GM18861 (cell line): ENCODE measurements at regions not wholly inside any gene's neighbourhood (a gene's known extent, or its start where the extent isn't known, plus 50 kb on each side); places are given as distances from the start of the nearest gene placed in this dataset.

Source experiments
- ATAC-seq: cut with Tn5 transposase; IDR thresholded peaks from one replicate; pipeline ENCODE4 v1.9.1; 2021; ENCODE audit not compliant: unreplicated experiment

GRCh38 chr1:83813576-83813975, 185.4 kb downstream of the TTLL7 start:
- ATAC-seq = no peak

GRCh38 chr1:83810144-83810543, 188.8 kb downstream of the TTLL7 start:
- ATAC-seq = no peak

GRCh38 chr1:83808536-83808935, 190.4 kb downstream of the TTLL7 start:
- no peak for ATAC-seq

- ATAC-seq = no peak
Measured at GRCh38 chr1:83807821-83808220, 191.1 kb downstream of the TTLL7 start.

GRCh38 chr1:83807231-83807630, 191.7 kb downstream of the TTLL7 start:
- ATAC-seq = no peak

- no peak for ATAC-seq
Measured at GRCh38 chr1:83805921-83806320, 193.0 kb downstream of the TTLL7 start.

GRCh38 chr1:83802460-83803152, 196.3 kb downstream of the TTLL7 start:
- no peak for ATAC-seq

GRCh38 chr1:83802023-83802422, 196.9 kb downstream of the TTLL7 start:
- ATAC-seq = no peak

GRCh38 chr1:83800066-83800465, 198.9 kb downstream of the TTLL7 start:
- ATAC-seq = no peak

GRCh38 chr1:83799594-83799993, 199.3 kb downstream of the TTLL7 start:
- no peak for ATAC-seq

- ATAC-seq = no peak
Measured at GRCh38 chr1:83798965-83799364, 200.0 kb downstream of the TTLL7 start.

- no peak for ATAC-seq
Measured at GRCh38 chr1:83796409-83796808, 202.5 kb downstream of the TTLL7 start.

- ATAC-seq = no peak
Measured at GRCh38 chr1:83794384-83794783, 204.5 kb downstream of the TTLL7 start.

- ATAC-seq = no peak
Measured at GRCh38 chr1:83791821-83792437, 207.0 kb downstream of the TTLL7 start.

GRCh38 chr1:83790446-83790845, 208.5 kb downstream of the TTLL7 start:
- ATAC-seq = no peak

GRCh38 chr1:83787246-83787998, 211.5 kb downstream of the TTLL7 start:
- no peak for ATAC-seq

- no peak for ATAC-seq
Measured at GRCh38 chr1:83781667-83782066, 217.3 kb downstream of the TTLL7 start.

- ATAC-seq = no peak
Measured at GRCh38 chr1:83779565-83779964, 219.4 kb downstream of the TTLL7 start.

- no peak for ATAC-seq
Measured at GRCh38 chr1:83777758-83778101, 221.2 kb downstream of the TTLL7 start.

- no peak for ATAC-seq
Measured at GRCh38 chr1:83776913-83777757, 221.8 kb downstream of the TTLL7 start.

GRCh38 chr1:83775977-83776603, 222.8 kb downstream of the TTLL7 start:
- ATAC-seq = no peak
